Esophagus squamous epithelium (tissue), 4 donors: ENCODE measurements at regions not wholly inside any gene's neighbourhood (a gene's known extent, or its start where the extent isn't known, plus 50 kb on each side); places are given as distances from the start of the nearest gene placed in this dataset.

Experiments used
- POLR2A ChIP-seq, 4 donors: fragments of 450-650 bp; IDR thresholded peaks; one replicate each; pipeline ENCODE4 v1.6.1; 2017; ENCODE audit warnings: antibody characterized with exemption in 4 of 4, mild to moderate bottlenecking in 4 of 4, moderate library complexity in 3 of 4
- TF ChIP-seq, protein P1 (sequence below), 6 experiments: fragments of 450-650 bp in 4 of 6; fragments of 200-600 bp in 2 of 6; sonication (generic) in 2 of 6; IDR thresholded peaks; one replicate each; pipeline ENCODE4 v1.5.1; 2016 to 2019; ENCODE audit warnings: antibody characterized with exemption in 6 of 6, mild to moderate bottlenecking in 4 of 6, moderate library complexity in 4 of 6

DNA sequence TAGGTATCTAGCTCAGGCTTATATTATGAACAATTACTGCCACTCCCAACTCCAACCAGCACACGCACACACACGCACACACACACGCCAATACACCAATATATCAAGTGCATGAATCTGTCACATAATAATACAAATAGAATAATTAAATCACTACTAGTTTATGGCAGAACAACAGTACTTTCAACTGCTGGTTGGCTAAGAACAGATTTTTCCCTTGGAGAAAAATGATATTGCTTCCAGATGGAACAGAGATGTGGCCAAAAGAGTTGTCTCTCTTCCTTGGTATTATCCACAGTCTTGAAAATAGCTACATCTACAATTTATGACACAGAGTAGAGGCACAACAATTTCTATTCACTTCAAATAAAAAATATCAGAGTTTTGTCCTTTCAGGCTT, 538.3 kb upstream of the FAT3 start:
- TF ChIP-seq, protein P1, sequence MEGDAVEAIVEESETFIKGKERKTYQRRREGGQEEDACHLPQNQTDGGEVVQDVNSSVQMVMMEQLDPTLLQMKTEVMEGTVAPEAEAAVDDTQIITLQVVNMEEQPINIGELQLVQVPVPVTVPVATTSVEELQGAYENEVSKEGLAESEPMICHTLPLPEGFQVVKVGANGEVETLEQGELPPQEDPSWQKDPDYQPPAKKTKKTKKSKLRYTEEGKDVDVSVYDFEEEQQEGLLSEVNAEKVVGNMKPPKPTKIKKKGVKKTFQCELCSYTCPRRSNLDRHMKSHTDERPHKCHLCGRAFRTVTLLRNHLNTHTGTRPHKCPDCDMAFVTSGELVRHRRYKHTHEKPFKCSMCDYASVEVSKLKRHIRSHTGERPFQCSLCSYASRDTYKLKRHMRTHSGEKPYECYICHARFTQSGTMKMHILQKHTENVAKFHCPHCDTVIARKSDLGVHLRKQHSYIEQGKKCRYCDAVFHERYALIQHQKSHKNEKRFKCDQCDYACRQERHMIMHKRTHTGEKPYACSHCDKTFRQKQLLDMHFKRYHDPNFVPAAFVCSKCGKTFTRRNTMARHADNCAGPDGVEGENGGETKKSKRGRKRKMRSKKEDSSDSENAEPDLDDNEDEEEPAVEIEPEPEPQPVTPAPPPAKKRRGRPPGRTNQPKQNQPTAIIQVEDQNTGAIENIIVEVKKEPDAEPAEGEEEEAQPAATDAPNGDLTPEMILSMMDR (IDR thresholded peaks at IDR 0.05) = no peak
- TF ChIP-seq POLR2A (IDR thresholded peaks at IDR 0.05) = no peak
